RWPE2 (cell line): ENCODE measurements at regions not wholly inside any gene's neighbourhood (a gene's known extent, or its start where the extent isn't known, plus 50 kb on each side); places are given as distances from the start of the nearest gene placed in this dataset.

ENCODE experiments used
- ATAC-seq: fragments of 200-7000 bp; cut with Tn5 transposase; 3 replicates; pipeline ENCODE4 v1.9.1; 2021; ENCODE audit warnings: low read depth
- DNase-seq: peaks from one replicate; pipeline ENCODE4 v3.0.0-alpha.2; 2020; ENCODE audit warnings: low spot score
- H3K27ac ChIP-seq: fragments of 450-650 bp; 2 replicates; pipeline ENCODE4 v1.5.1; 2017; ENCODE audit warnings: mild to moderate bottlenecking; ENCODE audit not compliant: poor library complexity, severe bottlenecking
- H3K27me3 ChIP-seq: fragments of 250-450 bp; sonication (Bioruptor Pico); 2 replicates; pipeline ENCODE4 v1.5.1; 2021; ENCODE audit warnings: mild to moderate bottlenecking, moderate library complexity; ENCODE audit not compliant: insufficient read depth, poor library complexity, severe bottlenecking
- H3K36me3 ChIP-seq: fragments of 250-450 bp; sonication (Bioruptor Pico); 2 replicates; pipeline ENCODE4 v1.5.1; 2020; ENCODE audit warnings: low read depth, mild to moderate bottlenecking, moderate library complexity
- H3K4me1 ChIP-seq: fragments of 250-450 bp; sonication (Bioruptor Pico); 2 replicates; pipeline ENCODE4 v1.5.1; 2021; ENCODE audit warnings: mild to moderate bottlenecking, moderate library complexity; ENCODE audit not compliant: insufficient read depth, poor library complexity, severe bottlenecking
- H3K4me3 ChIP-seq: fragments of 250-450 bp; sonication (Bioruptor Pico); 2 replicates; pipeline ENCODE4 v1.5.1; 2021; ENCODE audit warnings: mild to moderate bottlenecking, moderate library complexity; ENCODE audit not compliant: severe bottlenecking
- H3K9me3 ChIP-seq: fragments of 250-450 bp; sonication (Bioruptor Pico); 2 replicates; pipeline ENCODE4 v1.5.1; 2021; ENCODE audit warnings: mild to moderate bottlenecking, moderate library complexity; ENCODE audit not compliant: severe bottlenecking
- TF ChIP-seq, protein P1 (sequence below): fragments of 450-650 bp; IDR thresholded peaks from one replicate; pipeline ENCODE4 v1.5.1; 2017; ENCODE audit warnings: mild to moderate bottlenecking, moderate library complexity; ENCODE audit not compliant: poor library complexity, severe bottlenecking

DNA sequence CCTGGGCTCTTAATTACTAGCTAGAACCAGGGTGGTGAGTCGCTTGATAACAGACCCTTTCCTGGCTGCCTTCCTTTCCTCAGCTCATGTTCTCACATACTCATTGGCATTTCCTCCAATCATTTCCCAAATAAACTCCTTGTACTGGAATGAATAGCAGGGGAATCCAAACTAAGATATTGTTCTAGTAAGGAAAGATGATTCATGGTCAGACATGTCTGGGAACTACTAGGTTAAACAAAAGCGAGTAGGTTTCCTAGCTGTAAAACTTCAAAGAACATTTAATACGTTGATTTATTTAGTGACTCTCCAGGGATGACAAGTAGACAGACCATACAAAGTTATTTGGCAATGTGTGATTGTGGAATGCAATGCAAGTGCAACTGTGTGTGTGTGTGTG lies 121.2 kb upstream of the KCNJ6 start:
- H3K27me3 ChIP-seq, result no peaks in the 10 kb centered on the region
- H3K9me3 ChIP-seq, result no peaks in the 10 kb centered on the region
- DNase-seq (no peak), ATAC-seq (peak; percentile 80)
- H3K27ac ChIP-seq, result peak overlapping the region; percentile 45
- no peak overlapping the region for H3K4me3 ChIP-seq
- no peaks in the 10 kb centered on the region for H3K36me3 ChIP-seq
- TF ChIP-seq, protein P1, sequence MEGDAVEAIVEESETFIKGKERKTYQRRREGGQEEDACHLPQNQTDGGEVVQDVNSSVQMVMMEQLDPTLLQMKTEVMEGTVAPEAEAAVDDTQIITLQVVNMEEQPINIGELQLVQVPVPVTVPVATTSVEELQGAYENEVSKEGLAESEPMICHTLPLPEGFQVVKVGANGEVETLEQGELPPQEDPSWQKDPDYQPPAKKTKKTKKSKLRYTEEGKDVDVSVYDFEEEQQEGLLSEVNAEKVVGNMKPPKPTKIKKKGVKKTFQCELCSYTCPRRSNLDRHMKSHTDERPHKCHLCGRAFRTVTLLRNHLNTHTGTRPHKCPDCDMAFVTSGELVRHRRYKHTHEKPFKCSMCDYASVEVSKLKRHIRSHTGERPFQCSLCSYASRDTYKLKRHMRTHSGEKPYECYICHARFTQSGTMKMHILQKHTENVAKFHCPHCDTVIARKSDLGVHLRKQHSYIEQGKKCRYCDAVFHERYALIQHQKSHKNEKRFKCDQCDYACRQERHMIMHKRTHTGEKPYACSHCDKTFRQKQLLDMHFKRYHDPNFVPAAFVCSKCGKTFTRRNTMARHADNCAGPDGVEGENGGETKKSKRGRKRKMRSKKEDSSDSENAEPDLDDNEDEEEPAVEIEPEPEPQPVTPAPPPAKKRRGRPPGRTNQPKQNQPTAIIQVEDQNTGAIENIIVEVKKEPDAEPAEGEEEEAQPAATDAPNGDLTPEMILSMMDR, result no peak
- peaks cover 5% of the 10 kb centered on the region for H3K4me1 ChIP-seq

DNA sequence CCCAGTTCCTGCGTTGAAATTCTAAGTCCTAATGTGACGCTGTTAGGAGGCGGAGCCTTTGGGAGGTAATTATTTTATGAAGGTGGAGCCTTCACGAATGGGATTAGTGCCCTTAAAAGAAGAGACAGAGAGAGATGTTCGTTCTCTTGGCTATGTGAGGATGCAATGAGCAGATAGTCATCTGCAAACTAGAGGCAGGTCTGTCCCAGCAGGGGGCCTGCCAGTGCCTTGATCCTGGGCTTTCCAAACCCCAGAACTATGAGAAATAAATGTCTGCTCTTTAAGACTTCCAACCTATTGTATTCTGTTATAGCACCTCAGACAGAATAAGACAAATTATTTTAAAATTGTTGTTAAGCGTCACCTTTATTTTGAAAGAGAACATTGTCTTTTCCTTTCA lies 123.1 kb upstream of the KCNJ6 start:
- DNase-seq (no peak), ATAC-seq (no peak)
- no peak overlapping the region for H3K27ac ChIP-seq
- peaks cover 5% of the 10 kb centered on the region for H3K4me1 ChIP-seq
- no peaks in the 10 kb centered on the region for H3K36me3 ChIP-seq
- no peaks in the 10 kb centered on the region for H3K9me3 ChIP-seq
- TF ChIP-seq, protein P1, result no peak
- H3K27me3 ChIP-seq, result no peaks in the 10 kb centered on the region
- no peak overlapping the region for H3K4me3 ChIP-seq

DNA sequence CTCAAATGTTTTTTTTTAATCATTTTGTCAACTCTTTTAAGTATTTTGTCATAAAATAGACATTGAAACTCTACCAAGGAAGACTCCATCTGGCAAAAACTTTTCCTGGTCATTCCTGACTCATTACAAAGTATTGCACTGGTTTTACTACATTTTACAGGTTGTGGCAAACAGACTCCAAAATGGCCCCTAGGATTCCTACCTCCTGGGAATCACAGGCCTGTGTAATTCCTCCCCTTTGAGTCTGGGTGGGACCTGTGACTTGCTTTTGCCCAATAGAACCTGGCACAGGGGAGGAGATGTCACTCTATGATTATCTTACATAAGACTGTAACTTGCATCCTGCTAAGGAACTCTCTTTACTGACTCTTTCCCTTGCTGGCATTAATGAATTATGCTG lies 123.6 kb upstream of the KCNJ6 start:
- H3K27me3 ChIP-seq, result no peaks in the 10 kb centered on the region
- ATAC-seq, result no peak
- no peaks in the 10 kb centered on the region for H3K36me3 ChIP-seq
- TF ChIP-seq, protein P1, result no peak
- DNase-seq, result no peak
- no peak overlapping the region for H3K4me3 ChIP-seq
- H3K9me3 ChIP-seq, result no peaks in the 10 kb centered on the region
- H3K27ac ChIP-seq, result no peak overlapping the region
- H3K4me1 ChIP-seq, result peaks cover 5% of the 10 kb centered on the region

DNA sequence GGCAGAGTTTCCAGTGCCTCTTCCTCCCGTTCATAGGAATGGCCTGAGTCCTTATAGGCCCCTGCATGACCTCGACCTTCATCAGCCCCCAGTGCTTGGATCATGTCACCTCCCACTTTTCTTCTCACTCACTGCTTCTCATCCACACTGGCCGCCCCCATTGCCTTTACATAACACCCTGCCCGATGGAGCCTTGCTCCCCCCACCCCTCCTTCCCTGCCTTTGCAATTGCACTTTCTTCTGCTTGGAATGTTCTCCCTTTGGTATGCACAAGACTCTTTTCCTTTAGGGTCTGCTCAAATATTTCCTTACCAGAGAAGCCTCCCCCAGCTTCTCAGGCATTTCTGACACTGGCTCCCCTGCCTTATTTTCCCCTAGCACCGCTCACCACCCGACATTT lies 125.2 kb upstream of the KCNJ6 start:
- Histone ChIP-seq H3K27me3 (no peaks in the 10 kb centered on the region), H3K36me3 (no peaks in the 10 kb centered on the region), H3K4me1 (peaks cover 5% of the 10 kb centered on the region), H3K4me3 (no peak overlapping the region), H3K9me3 (no peaks in the 10 kb centered on the region), H3K27ac (no peak overlapping the region)
- TF ChIP-seq, protein P1, result no peak
- DNase-seq, result no peak
- ATAC-seq, result no peak

DNA sequence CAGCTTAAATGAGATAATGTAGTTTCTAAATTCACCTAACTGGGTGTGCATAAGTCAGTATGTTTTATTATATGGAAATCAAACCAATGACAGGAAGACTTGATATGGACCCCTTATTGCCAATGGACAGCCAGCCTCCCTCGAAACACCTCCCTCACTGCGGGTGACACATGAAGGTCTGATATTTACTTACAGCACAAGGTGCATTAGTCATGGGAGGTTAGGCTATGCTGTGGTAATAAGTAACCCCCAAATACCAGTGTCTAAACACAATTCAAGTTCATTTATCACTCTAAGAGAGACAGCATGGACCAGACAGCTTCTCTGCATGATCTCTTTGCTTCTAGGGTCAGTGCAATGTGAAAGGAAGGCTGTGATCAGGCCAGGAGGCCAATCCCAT lies 126.0 kb upstream of the KCNJ6 start:
- no peak for ATAC-seq
- H3K36me3 ChIP-seq, result no peaks in the 10 kb centered on the region
- H3K4me3 ChIP-seq, result no peak overlapping the region
- H3K27me3 ChIP-seq, result no peaks in the 10 kb centered on the region
- no peak overlapping the region for H3K27ac ChIP-seq
- H3K4me1 ChIP-seq, result peaks cover 2% of the 10 kb centered on the region
- DNase-seq, result no peak
- TF ChIP-seq, protein P1, result no peak
- no peaks in the 10 kb centered on the region for H3K9me3 ChIP-seq
